ENCODE measurements at regions not wholly inside any gene's neighbourhood (a gene's known extent, or its start where the extent isn't known, plus 50 kb on each side); places are given as distances from the start of the nearest gene placed in this dataset.

DNA sequence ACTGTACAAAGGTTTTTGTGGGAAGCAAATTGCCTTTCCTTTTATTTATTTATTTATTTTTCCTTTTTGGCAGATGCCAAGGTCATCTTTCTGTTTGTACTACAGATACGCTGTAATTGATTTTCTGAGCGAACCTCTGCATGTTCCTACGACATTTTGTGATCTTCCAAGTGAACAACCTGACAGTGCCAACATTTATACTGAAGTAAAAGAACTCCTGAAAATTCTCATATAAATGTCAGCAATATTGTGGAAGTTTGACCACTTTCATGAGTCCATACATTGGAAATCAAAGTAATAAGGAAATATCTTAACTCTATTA, 86.8 kb upstream of the EEPD1 start:
- POLR2A ChIA-PET, result no interaction called here
- WGBS (ENCODE audit: missing lambda C conversion rate), result 68% methylated on average over 3 of the region's 3 CpGs

DNA sequence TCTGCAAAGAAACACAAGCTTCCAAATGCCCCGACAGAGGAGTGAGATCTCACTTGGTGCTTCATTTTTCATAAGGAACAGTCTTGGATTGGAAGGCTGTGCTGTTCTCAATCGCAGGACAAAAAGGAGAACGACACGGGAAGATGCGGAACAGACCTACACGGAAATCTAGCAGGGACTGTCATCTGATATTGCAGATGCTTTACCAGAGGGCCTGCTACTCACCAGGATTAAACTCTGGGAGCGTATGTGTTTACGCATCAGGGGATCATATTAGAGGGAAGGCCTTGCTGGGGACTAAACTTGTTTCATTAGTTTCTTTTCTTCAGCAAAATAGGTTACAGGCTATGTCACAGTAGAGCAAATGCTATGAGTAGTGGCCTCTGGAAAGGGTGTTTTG, 82.8 kb upstream of the EEPD1 start:
- Histone ChIP-seq H3K4me2 (no peak overlapping the region), H3K27ac (no peak overlapping the region), H3K4me3 (no peak overlapping the region), H3K9me3 (no peaks in the 10 kb centered on the region), H3K4me1 (no peaks in the 10 kb centered on the region)
- WGBS (ENCODE audit: missing lambda C conversion rate), result 91% methylated on average over 8 of the region's 8 CpGs
- ChIA-PET POLR2A (no interaction called here), CTCF (interaction anchor here (1.3 kb wide), 1 partner anchor 85 kb away, joined by 4 read pairs; no protein-coding TSS in a partner anchor)
- TF ChIP-seq, protein P1, sequence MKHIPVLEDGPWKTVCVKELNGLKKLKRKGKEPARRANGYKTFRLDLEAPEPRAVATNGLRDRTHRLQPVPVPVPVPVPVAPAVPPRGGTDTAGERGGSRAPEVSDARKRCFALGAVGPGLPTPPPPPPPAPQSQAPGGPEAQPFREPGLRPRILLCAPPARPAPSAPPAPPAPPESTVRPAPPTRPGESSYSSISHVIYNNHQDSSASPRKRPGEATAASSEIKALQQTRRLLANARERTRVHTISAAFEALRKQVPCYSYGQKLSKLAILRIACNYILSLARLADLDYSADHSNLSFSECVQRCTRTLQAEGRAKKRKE (CRISPR knock-in tag; IDR thresholded peaks at IDR 0.05; ENCODE audit: low read depth), result no peak
- TF ChIP-seq FOSL2 (IDR thresholded peaks at IDR 0.05) (no peak), FOSL2 (CRISPR knock-in tag; IDR thresholded peaks at IDR 0.05) (no peak), RFX5 (IDR thresholded peaks at IDR 0.05) (no peak), RCOR1 (IDR thresholded peaks at IDR 0.05; ENCODE audit: low read depth, low read length) (no peak), ESRRA (IDR thresholded peaks at IDR 0.05; ENCODE audit: borderline replicate concordance, low read length) (no peak), ZFP36 (IDR thresholded peaks at IDR 0.05; ENCODE audit: borderline replicate concordance, partially characterized antibody) (no peak)
- ATAC-seq, result no peak
- DNase-seq (ENCODE audit: low read depth in 1 of 2, low spot score in 1 of 2), result no peak
- FAIRE-seq, result no peak

More for the DNA sequence above, 86.8 kb upstream of the EEPD1 start:
- FAIRE-seq (no peak), DNase-seq (ENCODE audit: low read depth in 1 of 2, low spot score in 1 of 2) (no peak), ATAC-seq (no peak)
- TF ChIP-seq, protein P2, sequence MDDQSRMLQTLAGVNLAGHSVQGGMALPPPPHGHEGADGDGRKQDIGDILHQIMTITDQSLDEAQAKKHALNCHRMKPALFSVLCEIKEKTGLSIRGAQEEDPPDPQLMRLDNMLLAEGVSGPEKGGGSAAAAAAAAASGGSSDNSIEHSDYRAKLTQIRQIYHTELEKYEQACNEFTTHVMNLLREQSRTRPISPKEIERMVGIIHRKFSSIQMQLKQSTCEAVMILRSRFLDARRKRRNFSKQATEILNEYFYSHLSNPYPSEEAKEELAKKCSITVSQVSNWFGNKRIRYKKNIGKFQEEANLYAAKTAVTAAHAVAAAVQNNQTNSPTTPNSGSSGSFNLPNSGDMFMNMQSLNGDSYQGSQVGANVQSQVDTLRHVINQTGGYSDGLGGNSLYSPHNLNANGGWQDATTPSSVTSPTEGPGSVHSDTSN (IDR thresholded peaks at IDR 0.05), result no peak
- no peak for TF ChIP-seq FOSB (CRISPR knock-in tag; IDR thresholded peaks at IDR 0.05)
- no peak for TF ChIP-seq KDM5A (IDR thresholded peaks at IDR 0.05)
- TF ChIP-seq EHMT2 (IDR thresholded peaks at IDR 0.05; ENCODE audit: low read depth), result no peak
- TF ChIP-seq, protein P3, sequence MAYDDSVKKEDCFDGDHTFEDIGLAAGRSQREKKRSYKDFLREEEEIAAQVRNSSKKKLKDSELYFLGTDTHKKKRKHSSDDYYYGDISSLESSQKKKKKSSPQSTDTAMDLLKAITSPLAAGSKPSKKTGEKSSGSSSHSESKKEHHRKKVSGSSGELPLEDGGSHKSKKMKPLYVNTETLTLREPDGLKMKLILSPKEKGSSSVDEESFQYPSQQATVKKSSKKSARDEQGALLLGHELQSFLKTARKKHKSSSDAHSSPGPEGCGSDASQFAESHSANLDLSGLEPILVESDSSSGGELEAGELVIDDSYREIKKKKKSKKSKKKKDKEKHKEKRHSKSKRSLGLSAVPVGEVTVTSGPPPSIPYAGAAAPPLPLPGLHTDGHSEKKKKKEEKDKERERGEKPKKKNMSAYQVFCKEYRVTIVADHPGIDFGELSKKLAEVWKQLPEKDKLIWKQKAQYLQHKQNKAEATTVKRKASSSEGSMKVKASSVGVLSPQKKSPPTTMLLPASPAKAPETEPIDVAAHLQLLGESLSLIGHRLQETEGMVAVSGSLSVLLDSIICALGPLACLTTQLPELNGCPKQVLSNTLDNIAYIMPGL (CRISPR knock-in tag; IDR thresholded peaks at IDR 0.05; ENCODE audit: borderline replicate concordance), result no peak
- TF ChIP-seq TP53 (CRISPR knock-in tag; IDR thresholded peaks at IDR 0.05), result no peak
- no peak for TF ChIP-seq CEBPB (IDR thresholded peaks at IDR 0.05)
- TF ChIP-seq FOXS1 (CRISPR knock-in tag; IDR thresholded peaks at IDR 0.05), result no peak
- TF ChIP-seq ESRRA (IDR thresholded peaks at IDR 0.05; ENCODE audit: borderline replicate concordance, low read length), result no peak
- TF ChIP-seq, protein P4, sequence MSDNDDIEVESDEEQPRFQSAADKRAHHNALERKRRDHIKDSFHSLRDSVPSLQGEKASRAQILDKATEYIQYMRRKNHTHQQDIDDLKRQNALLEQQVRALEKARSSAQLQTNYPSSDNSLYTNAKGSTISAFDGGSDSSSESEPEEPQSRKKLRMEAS (IDR thresholded peaks at IDR 0.05), result no peak
- TF ChIP-seq FOSL2 (IDR thresholded peaks at IDR 0.05), result no peak
- no peak for TF ChIP-seq FOSL2 (CRISPR knock-in tag; IDR thresholded peaks at IDR 0.05)
- TF ChIP-seq RARB (CRISPR knock-in tag; IDR thresholded peaks at IDR 0.05), result no peak
- no peak for TF ChIP-seq EHF (CRISPR knock-in tag; IDR thresholded peaks at IDR 0.05)
- TF ChIP-seq, protein P5, sequence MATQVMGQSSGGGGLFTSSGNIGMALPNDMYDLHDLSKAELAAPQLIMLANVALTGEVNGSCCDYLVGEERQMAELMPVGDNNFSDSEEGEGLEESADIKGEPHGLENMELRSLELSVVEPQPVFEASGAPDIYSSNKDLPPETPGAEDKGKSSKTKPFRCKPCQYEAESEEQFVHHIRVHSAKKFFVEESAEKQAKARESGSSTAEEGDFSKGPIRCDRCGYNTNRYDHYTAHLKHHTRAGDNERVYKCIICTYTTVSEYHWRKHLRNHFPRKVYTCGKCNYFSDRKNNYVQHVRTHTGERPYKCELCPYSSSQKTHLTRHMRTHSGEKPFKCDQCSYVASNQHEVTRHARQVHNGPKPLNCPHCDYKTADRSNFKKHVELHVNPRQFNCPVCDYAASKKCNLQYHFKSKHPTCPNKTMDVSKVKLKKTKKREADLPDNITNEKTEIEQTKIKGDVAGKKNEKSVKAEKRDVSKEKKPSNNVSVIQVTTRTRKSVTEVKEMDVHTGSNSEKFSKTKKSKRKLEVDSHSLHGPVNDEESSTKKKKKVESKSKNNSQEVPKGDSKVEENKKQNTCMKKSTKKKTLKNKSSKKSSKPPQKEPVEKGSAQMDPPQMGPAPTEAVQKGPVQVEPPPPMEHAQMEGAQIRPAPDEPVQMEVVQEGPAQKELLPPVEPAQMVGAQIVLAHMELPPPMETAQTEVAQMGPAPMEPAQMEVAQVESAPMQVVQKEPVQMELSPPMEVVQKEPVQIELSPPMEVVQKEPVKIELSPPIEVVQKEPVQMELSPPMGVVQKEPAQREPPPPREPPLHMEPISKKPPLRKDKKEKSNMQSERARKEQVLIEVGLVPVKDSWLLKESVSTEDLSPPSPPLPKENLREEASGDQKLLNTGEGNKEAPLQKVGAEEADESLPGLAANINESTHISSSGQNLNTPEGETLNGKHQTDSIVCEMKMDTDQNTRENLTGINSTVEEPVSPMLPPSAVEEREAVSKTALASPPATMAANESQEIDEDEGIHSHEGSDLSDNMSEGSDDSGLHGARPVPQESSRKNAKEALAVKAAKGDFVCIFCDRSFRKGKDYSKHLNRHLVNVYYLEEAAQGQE (IDR thresholded peaks at IDR 0.05), result no peak
- H3K27ac ChIP-seq, result no peak overlapping the region
- no peaks in the 10 kb centered on the region for H3K4me1 ChIP-seq
- H3K9me3 ChIP-seq, result no peaks in the 10 kb centered on the region
- no peak overlapping the region for H3K4me2 ChIP-seq
- H3K4me3 ChIP-seq, result no peak overlapping the region
- CTCF ChIA-PET, result no interaction called here
